Middle frontal gyrus (tissue), 1 donor: ENCODE measurements at regions not wholly inside any gene's neighbourhood (a gene's known extent, or its start where the extent isn't known, plus 50 kb on each side); places are given as distances from the start of the nearest gene placed in this dataset.

Source experiments
- DNase-seq: peaks from one replicate; pipeline ENCODE4 v3.0.0-alpha.2; 2015; ENCODE audit warnings: low spot score; ENCODE audit errors: extremely low spot score

DNA sequence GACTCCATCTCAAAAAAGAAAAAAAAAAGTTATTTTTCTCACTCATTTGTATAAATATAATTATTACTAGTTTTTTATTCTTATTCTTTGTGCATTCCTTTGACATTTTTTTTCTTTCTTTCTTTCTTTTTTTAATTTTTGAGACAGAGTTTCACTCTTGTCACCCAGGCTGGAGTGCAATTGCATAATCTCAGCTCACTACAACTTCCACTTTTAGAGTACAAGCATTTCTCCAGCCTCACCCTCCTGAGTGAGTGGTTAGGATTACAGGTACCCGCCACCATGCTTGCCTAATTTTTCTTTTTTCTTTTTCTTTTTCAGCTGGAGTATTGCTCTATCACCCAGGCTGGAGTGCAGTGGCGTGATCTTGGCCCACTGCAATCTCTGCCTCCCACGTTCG, 51.4 kb upstream of the JARID2 start:
- DNase-seq: no peak
